MCF 10A (cell line): ENCODE measurements at regions not wholly inside any gene's neighbourhood (a gene's known extent, or its start where the extent isn't known, plus 50 kb on each side); places are given as distances from the start of the nearest gene placed in this dataset.
"Not testable (repeated sequence)": the region's sequence is repeated elsewhere in the genome, so short reads cannot be mapped to it uniquely, and the experiment has no call there.

Source experiments
- BruUV-seq: library from RNA; stranded (reverse); fragments of 400-500 nt; replicated peaks from 2 replicates; lab custom pipeline; 2021; lab: Mats Ljungman, UMichigan
- CTCF ChIA-PET: fragments of 300-600 bp; sonication (Branson Sonifier 250); formaldehyde crosslinking; extraction: SDS; loops from one replicate; lab custom pipeline; 2021; ENCODE audit warnings: antibody characterized with exemption, inconsistent platforms; lab: Yijun Ruan, JAX
- POLR2A ChIA-PET: fragments of 300-600, 350-650 bp; sonication (Branson Sonifier 250); formaldehyde crosslinking; extraction: SDS; loops from one replicate; lab custom pipeline; 2020; ENCODE audit warnings: antibody characterized with exemption, inconsistent platforms; lab: Yijun Ruan, JAX
- DNase-seq: peaks from one replicate; pipeline ENCODE4 v3.0.0-alpha.2; 2018; ENCODE audit not compliant: unreplicated experiment
- H3K27ac Mint-ChIP-seq: one replicate; pipeline ENCODE4 v1.8.0; 2022; ENCODE audit warnings: mild to moderate bottlenecking, low read depth, mixed read lengths; ENCODE audit not compliant: unreplicated experiment
- H3K27me3 Mint-ChIP-seq: one replicate; pipeline ENCODE4 v1.8.0; 2022; ENCODE audit warnings: mixed read lengths; ENCODE audit not compliant: insufficient read depth, unreplicated experiment
- H3K36me3 Mint-ChIP-seq: one replicate; pipeline ENCODE4 v1.8.0; 2022; ENCODE audit warnings: mild to moderate bottlenecking, moderate library complexity, mixed read lengths; ENCODE audit not compliant: insufficient read depth, unreplicated experiment
- H3K4me1 Mint-ChIP-seq: one replicate; pipeline ENCODE4 v1.8.0; 2022; ENCODE audit warnings: mixed read lengths; ENCODE audit not compliant: insufficient read depth, unreplicated experiment
- H3K4me3 Mint-ChIP-seq: one replicate; pipeline ENCODE4 v1.8.0; 2022; ENCODE audit warnings: mild to moderate bottlenecking, moderate library complexity, mixed read lengths; ENCODE audit not compliant: unreplicated experiment
- H3K9me3 Mint-ChIP-seq: one replicate; pipeline ENCODE4 v1.8.0; 2022; ENCODE audit warnings: mixed read lengths; ENCODE audit not compliant: unreplicated experiment
- intact Hi-C: fragments of 100-400 bp; cut with micrococcal nuclease; formaldehyde crosslinking; loops from 2 replicates; pipeline ENCODE4 v1.14.1; 2022
- TF ChIP-seq, protein P1 (sequence below): fragments of 200-600 bp; IDR thresholded peaks from one replicate; pipeline ENCODE4 v1.8.0; 2022; ENCODE audit warnings: antibody characterized with exemption, mild to moderate bottlenecking; ENCODE audit not compliant: unreplicated experiment

DNA sequence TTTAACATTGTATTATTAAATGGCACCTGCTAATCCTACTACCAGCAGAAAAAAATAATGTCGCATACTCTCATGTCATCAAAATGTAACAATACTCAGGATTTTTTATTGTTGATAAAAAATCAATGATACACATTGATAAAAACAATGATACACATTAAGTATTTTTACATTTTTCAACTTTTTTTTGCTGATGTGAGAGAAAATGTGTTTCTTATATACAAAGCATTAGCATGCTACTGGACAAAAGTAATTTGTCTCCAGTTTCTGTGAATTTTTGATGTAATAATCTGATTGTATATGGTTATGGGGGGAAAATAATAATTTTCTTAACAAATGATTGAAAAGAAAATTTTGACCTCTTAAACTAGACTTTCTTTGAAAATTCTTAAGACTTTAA lies 1256.6 kb upstream of the CNTN5 start:
- TF ChIP-seq, protein P1, sequence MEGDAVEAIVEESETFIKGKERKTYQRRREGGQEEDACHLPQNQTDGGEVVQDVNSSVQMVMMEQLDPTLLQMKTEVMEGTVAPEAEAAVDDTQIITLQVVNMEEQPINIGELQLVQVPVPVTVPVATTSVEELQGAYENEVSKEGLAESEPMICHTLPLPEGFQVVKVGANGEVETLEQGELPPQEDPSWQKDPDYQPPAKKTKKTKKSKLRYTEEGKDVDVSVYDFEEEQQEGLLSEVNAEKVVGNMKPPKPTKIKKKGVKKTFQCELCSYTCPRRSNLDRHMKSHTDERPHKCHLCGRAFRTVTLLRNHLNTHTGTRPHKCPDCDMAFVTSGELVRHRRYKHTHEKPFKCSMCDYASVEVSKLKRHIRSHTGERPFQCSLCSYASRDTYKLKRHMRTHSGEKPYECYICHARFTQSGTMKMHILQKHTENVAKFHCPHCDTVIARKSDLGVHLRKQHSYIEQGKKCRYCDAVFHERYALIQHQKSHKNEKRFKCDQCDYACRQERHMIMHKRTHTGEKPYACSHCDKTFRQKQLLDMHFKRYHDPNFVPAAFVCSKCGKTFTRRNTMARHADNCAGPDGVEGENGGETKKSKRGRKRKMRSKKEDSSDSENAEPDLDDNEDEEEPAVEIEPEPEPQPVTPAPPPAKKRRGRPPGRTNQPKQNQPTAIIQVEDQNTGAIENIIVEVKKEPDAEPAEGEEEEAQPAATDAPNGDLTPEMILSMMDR = no peak
- H3K27me3 Mint-ChIP-seq = peaks cover 72% of the 10 kb centered on the region
- BruUV-seq = no TSS peak

GRCh38 chr11:97764605-97765004 lies 1256.1 kb upstream of the CNTN5 start:
- Mint-ChIP-seq H3K4me1 (no peaks in the 10 kb centered on the region), H3K36me3 (no peaks in the 10 kb centered on the region), H3K9me3 (no peaks in the 10 kb centered on the region), H3K4me3 (no peak overlapping the region), H3K27ac (no peak overlapping the region), H3K27me3 (peaks cover 70% of the 10 kb centered on the region)
- intact Hi-C loops = no loop called here
- no TSS peak for BruUV-seq
- POLR2A ChIA-PET = no interaction called here
- DNase-seq = no peak
- CTCF ChIA-PET = no interaction called here
- TF ChIP-seq, protein P1 = no peak

More for the DNA sequence above, 1256.6 kb upstream of the CNTN5 start:
- DNase-seq = no peak
- no peaks in the 10 kb centered on the region for H3K4me1 Mint-ChIP-seq
- H3K27ac Mint-ChIP-seq = no peak overlapping the region
- no peaks in the 10 kb centered on the region for H3K36me3 Mint-ChIP-seq
- no peak overlapping the region for H3K4me3 Mint-ChIP-seq
- CTCF ChIA-PET = no interaction called here
- POLR2A ChIA-PET = no interaction called here
- intact Hi-C loops = no loop called here
- H3K9me3 Mint-ChIP-seq = no peaks in the 10 kb centered on the region

GRCh38 chr11:97770570-97770969 lies 1250.2 kb upstream of the CNTN5 start:
- CTCF ChIA-PET = no interaction called here
- no TSS peak for BruUV-seq

DNA sequence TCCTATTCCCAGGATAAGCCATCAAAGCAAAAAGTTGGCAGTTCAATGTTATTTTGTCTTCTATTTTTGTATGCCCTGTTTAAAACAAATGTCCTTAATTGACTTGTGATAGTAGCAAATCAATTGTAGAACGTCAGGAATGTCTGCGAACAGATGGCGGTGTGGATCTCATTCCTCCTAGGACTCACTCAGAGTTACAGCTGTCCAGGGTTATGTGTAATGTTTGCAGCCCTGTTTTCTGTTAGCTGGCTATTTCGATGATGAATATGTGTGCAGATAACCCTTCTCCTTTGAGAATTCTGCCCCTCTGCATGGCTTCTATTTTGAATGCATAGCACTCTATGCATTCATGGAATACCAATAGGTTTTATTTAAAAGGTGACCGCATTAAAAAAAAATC lies 1248.0 kb upstream of the CNTN5 start:
- TF ChIP-seq, protein P1 = no peak
- intact Hi-C loops = no loop called here
- Mint-ChIP-seq H3K27ac (no peak overlapping the region), H3K27me3 (peaks cover 51% of the 10 kb centered on the region), H3K36me3 (no peaks in the 10 kb centered on the region), H3K4me1 (no peaks in the 10 kb centered on the region), H3K9me3 (no peaks in the 10 kb centered on the region), H3K4me3 (no peak overlapping the region)
- BruUV-seq = no TSS peak
- ChIA-PET CTCF (no interaction called here), POLR2A (no interaction called here)
- DNase-seq = no peak

More at GRCh38 chr11:97770570-97770969, 1250.2 kb upstream of the CNTN5 start:
- Mint-ChIP-seq H3K36me3 (no peaks in the 10 kb centered on the region), H3K9me3 (no peaks in the 10 kb centered on the region), H3K27ac (no peak overlapping the region), H3K4me3 (no peak overlapping the region), H3K27me3 (peaks cover 48% of the 10 kb centered on the region), H3K4me1 (no peaks in the 10 kb centered on the region)
- POLR2A ChIA-PET = no interaction called here
- no peak for DNase-seq
- intact Hi-C loops = no loop called here
- TF ChIP-seq, protein P1 = no peak

GRCh38 chr11:97784388-97784787 lies 1236.4 kb upstream of the CNTN5 start:
- H3K4me3 Mint-ChIP-seq, POLR2A ChIA-PET, DNase-seq, BruUV-seq, H3K4me1 Mint-ChIP-seq, H3K36me3 Mint-ChIP-seq, H3K27ac Mint-ChIP-seq, intact Hi-C loops: not testable (repeated sequence)
- peaks cover 19% of the 10 kb centered on the region for H3K9me3 Mint-ChIP-seq
- H3K27me3 Mint-ChIP-seq = peaks cover 13% of the 10 kb centered on the region
- CTCF ChIA-PET = interaction anchor here (0.6 kb wide), 1 partner anchor 360 kb away, joined by 3 read pairs; no protein-coding TSS in a partner anchor
